HG02610 (cell line): ENCODE measurements at regions not wholly inside any gene's neighbourhood (a gene's known extent, or its start where the extent isn't known, plus 50 kb on each side); places are given as distances from the start of the nearest gene placed in this dataset.
"Not testable (repeated sequence)": the region's sequence is repeated elsewhere in the genome, so short reads cannot be mapped to it uniquely, and the experiment has no call there.

Experiments used
- ATAC-seq: cut with Tn5 transposase; IDR thresholded peaks from one replicate; pipeline ENCODE4 v1.9.1; 2021; ENCODE audit warnings: mild to moderate bottlenecking, moderate library complexity; ENCODE audit not compliant: unreplicated experiment

DNA sequence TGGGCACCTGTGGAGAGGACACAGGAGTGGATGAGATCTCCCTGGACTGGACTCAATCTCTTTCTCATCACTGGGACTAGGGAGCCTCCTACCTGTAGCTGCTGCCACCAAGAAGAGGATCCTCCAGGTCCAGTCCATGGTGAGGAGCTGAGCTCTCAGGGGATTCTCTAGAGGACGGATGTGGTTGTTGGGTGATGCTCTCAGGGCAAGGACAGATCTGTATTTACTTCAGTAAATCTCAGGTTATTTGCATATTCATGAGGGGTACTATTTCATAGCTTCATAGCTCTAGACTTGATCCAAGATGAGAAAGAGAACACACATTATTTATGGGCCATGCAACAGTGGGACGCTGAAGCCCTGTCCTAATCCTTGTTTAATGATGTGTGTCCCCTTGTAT, 159.4 kb downstream of the POTEB start:
- peak; percentile 63 for ATAC-seq

DNA sequence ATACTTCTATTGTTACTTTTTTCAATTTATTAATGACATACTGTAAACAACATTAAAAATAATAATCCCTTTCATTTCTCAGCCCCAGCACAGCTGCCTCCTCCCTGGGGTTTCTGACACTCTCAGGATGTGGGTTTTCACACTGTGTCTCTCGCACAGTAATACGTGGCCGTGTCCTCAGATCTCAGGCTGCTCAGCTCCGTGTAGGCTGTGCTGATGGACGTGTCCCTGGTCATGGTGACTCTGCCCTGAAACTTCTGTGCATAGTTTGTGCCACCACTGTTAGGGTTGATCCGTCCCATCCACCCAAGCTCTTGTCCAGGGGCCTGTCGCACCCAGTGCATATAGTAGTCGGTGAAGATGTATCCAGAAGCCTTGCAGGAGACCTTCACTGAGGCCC, 159.9 kb downstream of the POTEB start:
- ATAC-seq = peak; percentile 13

DNA sequence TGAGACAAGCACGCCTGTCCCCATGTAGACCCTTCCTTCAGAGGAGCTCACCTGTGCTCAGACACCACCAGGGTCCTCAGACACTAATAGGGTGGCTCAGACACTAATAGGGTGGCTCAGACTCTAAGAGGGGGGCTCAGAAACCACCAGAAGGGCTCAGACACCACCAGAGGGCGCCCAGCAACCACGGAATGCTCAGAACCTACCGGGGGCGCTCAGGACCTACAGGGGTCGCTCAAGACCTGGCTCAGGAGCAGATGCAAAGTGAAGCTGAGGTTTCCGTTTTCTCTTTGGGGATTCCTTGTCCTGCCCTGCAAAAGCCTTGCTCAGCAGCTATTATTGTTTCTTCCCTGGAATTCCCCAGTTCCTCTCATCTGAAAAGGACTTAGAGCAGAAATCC, 172.1 kb downstream of the POTEB start:
- ATAC-seq = peak; percentile 58

DNA sequence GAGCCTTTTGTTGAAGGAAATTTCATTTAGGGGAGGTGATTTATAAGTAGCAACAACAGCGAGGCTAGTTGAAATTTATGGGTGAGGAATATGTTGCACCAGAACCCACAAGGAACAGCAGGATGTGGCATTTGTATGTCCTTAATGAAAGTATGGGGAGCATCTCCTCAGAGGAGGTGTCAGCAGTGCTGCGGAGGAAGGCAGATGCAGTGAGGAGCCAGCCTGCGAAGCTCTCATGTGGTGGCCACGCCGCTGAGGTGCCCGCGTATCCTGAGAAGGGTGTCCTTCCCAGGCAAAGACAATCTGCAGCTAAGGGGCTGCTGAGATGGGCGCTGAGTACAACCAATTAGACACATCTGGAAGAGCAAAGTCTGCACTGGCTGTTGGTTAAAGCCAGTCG, 178.9 kb downstream of the POTEB start:
- not testable (repeated sequence) for ATAC-seq

DNA sequence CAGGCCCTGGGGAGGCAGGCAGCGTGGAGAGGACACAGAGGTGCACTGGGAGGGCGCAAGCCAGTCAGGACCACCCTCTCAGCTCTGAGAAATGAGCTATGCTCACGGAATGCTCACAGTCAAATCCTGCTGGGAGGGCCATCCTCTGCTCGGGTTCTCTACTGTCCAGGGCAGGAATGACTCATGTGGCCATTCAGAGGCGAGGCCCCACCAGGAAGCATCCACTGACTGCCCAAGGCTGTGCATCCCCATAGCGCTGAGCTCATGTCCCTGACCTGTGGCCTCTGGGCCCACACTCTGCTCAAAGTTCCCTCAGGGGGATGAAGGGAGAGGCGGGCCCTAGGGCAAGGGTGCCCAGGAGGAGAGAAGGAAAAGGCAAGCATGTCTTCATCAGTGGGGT, 182.4 kb downstream of the POTEB start:
- not testable (repeated sequence) for ATAC-seq

DNA sequence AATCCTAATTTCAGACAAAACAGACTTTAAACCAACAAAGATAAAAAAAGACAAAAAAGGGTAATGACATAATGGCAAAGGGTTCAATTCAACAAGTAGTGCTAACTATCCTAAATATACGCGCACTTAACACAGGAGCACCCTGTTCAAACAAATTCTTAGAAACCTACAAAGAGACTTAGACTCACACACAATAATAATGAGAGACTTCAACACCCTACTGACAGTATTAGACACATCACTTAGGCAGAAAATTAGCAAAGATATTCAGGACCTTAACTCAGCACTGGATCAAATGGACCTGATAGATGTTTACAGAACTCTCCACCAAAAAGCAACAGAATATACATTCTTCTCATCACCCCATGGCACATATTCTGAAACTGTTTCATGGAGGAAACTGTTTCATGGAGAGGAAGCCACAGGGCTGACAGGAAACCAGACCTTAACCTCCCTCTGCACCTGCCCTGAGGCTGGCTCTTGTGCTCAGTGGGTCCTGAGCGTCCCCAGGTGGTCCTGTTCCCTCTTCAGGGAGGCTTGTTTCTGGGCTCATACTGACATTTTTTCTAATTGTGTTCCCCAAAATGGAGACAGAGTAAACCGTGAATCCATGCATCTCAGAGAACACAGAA, 184.9 kb downstream of the POTEB start:
- ATAC-seq = not testable (repeated sequence)

DNA sequence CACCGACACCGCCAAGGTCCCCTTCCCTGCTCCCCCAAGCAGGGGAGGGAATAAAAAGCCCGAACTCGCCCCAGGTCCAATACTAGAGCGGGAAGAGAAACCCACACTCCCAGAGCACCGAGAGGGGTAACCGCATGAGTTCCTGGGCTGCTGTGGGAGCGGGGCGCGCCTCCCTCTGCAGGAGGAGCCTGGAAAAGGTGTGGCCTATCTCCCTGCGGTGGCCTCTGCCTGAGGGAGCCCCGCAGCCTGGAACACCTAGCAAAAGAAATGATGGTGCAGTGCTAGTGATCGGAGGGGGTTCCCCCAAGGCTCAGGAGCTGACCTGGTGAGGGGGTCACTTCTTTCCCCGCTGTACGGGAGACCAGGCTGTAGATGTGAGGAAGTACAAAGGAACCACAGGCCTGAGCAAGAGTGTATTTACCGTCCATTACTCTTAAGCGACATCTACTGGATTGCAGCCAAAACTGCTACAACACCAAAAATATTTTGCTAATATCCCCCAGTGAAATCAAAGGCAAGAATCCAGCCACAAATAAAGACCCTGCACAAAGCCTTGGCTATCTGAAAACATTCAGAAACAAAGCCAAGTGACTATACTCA, 216.6 kb upstream of the POTEB3 start:
- ATAC-seq = peak; percentile 80

DNA sequence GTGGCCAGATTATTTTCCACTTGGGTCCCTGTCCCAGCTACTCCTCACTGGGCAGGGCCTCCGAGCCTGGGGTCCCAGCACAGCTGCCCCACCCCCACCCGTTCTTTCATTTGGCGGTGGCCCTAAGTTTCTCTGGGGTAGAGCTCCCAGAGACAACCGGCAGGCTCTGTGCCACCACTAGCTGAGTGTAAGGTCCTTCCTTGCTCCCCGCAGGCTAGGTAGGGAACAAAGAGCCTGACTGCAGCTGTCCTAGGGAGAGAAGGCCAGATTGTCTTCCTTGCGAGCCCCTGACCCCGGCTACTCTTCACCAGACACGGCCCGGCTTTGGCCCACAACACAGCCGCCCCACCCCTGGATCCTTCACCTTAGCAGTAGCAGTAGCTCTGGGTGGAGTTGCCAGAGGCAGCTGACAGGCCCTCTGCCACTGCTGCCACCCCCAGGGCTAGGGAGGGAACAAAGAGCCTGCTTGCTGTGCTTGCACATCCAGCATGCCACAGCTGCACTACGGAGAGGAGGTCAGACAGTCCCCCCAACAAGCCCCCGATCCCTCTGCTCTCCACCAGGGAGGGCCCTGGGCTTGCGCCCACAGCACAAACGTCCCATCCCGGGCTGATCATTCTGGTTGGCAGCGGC, 215.9 kb upstream of the POTEB3 start:
- ATAC-seq = not testable (repeated sequence)

DNA sequence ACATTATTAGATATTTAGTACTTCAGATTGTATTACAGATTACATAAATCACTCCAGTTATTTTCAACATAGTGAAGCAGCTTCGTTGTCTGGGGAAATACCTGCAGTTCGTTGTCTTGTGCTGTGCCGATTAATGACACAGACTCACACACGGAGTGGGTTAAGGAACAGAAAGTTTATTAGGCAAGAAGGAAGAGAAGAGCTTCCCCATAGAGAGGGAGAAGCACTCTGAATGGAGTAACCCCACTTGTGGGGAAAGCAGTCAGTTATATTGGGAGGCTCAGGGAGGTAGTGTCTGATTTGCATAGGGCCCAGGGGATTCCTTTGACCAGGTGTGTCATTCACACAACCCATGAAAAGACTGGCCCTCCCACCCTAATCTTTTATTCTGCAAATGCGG, 213.4 kb upstream of the POTEB3 start:
- not testable (repeated sequence) for ATAC-seq

DNA sequence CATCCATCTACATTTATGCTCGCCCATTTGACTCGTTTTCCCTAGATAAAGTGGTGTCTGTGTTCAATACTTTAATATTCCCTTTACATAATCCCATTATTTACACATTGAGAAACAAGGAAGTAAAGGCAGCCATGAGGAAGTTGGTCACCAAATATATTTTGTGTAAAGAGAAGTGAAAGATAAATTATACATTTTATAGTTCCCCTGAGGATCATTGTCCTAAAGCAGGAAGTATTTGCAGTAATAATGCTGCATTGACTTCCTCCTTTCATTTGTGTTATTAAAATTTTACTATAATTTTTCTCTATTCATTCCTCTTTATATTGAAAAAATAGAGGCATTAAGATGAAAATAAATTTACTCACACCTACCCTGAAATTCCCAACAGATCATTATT, 198.5 kb upstream of the POTEB3 start:
- ATAC-seq = not testable (repeated sequence)

DNA sequence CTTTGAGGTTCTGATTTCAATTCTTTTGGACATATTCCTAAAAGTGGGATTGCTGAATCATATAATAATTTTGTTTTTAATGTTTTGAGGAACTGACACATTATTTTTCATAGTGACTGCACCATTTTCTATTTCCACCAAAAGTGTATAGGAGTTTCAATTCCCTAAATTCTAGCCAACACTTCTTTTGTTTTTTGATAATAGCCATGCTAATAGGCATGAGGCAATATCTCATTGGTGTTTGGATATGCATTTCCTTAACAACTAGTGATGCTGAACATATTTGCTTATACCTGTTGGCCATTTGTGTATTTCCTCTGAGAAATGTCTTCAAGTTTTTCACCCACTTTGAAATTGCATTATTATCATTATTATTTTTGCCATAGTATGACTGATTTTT, 186.4 kb upstream of the POTEB3 start:
- not testable (repeated sequence) for ATAC-seq

DNA sequence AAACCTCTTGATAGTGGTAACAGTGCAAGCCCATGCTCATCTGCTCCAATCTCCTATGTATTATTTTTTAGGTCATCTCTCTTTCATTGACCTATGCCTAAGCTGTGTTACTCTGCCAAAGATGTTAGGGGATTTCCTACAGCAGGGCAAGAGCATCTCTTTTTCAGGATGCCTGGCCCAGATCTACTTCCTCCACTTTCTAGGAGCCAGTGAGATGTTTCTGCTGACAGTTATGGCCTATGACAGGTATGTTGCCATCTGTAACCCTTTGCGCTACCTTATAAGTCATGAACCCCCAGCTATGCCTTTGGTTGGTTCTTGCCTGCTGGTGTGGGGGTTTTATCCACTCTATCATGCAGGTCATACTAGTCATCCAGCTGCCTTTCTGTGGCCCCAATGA, 168.9 kb upstream of the POTEB3 start:
- ATAC-seq = not testable (repeated sequence)

DNA sequence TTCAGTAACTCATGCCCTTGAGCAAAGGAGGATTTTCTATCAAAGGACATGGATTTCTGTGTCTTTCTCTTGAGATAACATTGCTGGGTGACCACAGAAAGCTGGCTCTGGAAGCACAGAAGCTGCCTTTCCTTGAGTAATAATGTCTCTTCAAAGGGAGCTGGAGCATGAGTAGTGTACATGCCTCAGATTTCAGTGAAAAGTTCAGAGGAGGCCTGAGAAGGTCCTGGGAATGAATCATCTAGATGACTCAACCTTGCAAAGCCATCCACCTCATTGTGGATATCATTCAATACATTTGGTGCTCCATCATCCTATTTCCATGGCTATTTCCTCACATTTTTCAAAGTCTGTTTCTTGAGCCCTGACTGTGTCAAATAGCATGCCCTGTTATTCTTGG, 125.1 kb upstream of the POTEB3 start:
- ATAC-seq = not testable (repeated sequence)

DNA sequence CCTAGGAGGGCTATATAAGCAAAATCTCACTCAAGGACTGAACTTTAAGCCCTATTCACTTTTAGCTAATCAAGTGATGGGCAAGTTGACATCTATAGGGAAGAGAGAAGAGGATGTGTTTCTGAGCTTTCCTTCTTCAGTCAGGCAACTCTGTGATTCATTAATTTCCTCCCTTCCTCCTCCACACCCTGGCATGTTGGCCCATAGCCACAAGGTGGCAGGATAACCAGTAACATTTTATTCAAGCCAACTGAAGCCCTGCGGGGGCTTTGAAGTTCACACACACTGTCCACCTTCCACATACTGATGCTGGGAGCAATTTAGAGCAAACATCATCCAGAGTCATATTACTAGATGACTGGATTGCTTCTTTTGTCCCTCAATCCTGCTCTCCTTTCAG, 111.5 kb upstream of the POTEB3 start:
- ATAC-seq = not testable (repeated sequence)

DNA sequence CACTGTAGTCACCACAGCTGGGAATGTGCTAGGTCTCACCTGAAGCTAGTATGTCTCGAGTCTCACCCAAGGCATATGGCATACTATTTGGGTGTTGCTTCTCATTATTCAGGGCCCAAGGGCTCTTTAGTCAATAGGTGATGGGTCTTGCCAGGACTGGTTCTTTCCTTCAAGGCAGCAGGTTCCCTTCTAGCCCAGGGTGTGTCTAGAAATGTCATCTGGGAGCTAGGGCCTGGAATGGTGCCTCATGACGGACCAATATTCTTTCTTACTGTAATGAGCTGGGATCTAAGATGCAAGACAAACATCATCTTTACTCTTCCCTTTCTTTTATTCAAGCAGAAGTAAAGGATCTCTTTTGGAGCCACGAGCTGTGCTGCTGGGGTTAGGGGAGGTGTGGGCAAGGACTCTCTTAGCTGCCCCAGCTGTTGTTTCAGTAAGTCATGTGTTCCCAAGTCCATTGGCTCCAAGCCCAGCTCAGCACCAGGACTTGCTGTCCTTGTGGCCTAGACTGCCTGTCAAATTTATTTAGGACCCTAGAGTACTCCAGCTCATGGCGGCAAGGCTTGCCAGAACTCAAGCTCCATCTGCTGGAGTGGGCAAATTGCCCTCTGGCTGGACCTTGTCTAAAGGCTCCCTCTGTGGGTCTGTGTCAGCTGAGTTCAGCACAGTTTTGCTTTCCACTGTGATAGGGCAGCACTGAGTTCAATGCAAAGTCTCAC, 106.0 kb upstream of the POTEB3 start:
- not testable (repeated sequence) for ATAC-seq

DNA sequence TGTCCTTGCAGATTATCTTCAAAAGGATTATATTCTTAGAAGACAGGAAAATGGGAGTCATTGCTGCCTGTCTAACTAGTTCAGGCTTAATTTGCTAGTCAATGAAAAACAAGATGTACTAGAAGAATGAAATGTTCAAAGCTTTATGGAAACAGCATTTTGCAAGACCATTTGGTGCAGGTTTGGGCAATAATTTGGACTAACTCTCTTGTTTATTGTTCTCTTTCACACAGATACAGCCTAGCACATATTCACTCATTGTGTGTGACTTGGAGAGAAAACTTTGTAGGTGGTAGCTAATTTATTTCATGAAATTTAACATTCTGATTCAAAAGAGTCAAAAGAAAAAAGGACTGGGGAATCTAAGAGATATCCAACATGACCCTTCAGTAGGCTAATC, 92.5 kb upstream of the POTEB3 start:
- ATAC-seq = not testable (repeated sequence)

DNA sequence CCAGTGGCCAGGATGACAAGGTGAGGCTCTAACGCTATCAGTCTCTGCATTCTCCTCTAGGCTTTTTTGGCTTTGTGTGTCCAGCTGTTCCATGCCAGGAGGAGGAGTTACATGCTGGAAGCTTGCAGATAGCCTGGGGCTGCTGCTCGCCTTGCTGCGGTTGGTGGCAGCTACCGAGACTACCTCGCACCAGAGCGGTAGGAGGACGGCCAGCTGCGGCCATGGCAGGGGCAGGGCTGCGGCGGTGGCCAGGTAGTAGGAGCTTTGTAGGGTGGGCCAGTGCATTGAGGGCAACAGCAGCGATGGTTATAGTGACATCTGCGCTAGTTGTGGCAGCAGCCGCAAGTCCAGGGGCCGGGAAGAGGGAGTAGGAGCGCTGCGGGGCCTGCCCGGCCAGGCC, 75.9 kb upstream of the POTEB3 start:
- ATAC-seq = not testable (repeated sequence)

DNA sequence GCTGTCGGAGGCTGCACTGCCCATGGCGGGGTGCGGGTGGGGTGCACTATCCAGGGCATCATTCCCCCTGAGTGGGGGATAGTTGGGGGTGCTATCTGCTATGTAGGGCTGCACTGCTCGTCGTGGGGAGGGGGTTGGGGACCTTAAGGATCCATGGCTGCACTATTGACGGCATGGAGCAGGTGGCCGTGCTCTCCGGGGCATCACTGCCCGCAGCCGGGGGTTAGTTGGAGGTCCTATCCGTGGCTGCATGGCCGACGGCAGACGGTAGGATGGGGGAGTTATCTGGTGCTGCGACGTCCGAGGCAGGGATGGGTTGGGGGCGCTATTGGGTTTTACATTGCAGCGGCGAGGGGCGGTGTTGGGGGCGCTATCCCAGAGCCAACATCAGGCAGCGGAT, 75.0 kb upstream of the POTEB3 start:
- ATAC-seq = not testable (repeated sequence)

DNA sequence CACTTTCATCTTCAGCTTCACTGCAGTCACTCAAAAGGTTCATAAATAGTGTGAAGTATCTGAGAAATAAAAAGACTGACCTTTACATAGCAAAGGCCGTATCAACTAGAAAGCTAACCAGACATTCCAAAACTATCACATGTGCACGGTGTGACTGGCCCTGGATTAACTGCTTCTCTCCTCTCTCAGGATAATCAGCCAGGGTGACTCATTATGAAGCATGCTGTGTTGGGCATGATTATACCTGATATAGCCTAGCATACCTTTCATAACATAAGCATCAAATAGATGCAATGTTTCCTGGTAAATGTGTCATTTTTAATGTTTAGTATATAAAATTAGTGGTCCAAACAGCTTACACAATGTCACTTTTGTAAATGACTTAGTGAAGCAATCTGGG, 62.7 kb upstream of the POTEB3 start:
- not testable (repeated sequence) for ATAC-seq
